ENCODE measurements at regions not wholly inside any gene's neighbourhood (a gene's known extent, or its start where the extent isn't known, plus 50 kb on each side); places are given as distances from the start of the nearest gene placed in this dataset.

DNA sequence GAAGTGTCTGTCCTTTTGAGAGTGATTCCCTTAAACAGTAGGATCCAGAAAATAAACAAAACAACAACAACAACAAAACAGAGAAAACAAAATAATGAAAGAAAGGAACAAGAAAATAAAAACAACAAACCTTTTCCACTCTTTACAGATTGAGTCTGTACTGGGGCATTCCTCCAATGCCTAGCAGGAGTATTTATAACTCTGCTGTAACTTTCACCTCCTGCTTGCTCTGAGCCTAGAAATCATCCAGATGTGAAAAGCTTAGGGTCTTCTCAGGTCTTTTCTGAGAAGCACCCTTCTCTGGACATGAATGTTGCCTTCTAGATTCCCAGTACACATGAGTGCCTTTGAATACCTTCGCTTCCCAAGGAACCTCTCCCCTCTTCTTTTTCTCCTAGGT lies 1239.4 kb downstream of the CNTNAP5 start:
- Mint-ChIP-seq H3K4me3 (no peak overlapping the region), H3K27ac (no peak overlapping the region), H3K27me3 (ENCODE audit: insufficient read depth, low read depth, poor library complexity) (peaks cover 2% of the 10 kb centered on the region), H3K36me3 (ENCODE audit: low read depth) (no peaks in the 10 kb centered on the region), H3K4me1 (peaks cover 16% of the 10 kb centered on the region), H3K9me3 (no peaks in the 10 kb centered on the region)
- Histone ChIP-seq H2AFZ (no peak overlapping the region), H3K4me1 (ENCODE audit: insufficient read depth) (no peaks in the 10 kb centered on the region), H4K20me1 (replicated peaks; ENCODE audit: insufficient read depth) (no peaks in the 10 kb centered on the region), H3K27me3 (ENCODE audit: insufficient read depth) (no peaks in the 10 kb centered on the region), H3F3A (replicated peaks; ENCODE audit: low read depth) (no peaks in the 10 kb centered on the region), H3K4me2 (no peak overlapping the region), H3K79me2 (replicated peaks; ENCODE audit: insufficient read depth) (no peaks in the 10 kb centered on the region), H3K27ac (ENCODE audit: low read depth) (no peak overlapping the region), H3K36me3 (ENCODE audit: insufficient read depth) (no peaks in the 10 kb centered on the region), H3K4me3 (no peak overlapping the region), H3K9me2 (ENCODE audit: insufficient read depth) (no peaks in the 10 kb centered on the region; the same call in 1 of the 2 replicates)
- DNase-seq (ENCODE audit: low spot score) (no peak), ATAC-seq (no peak)
- TF ChIP-seq STAT1 (IDR thresholded peaks at IDR 0.05; ENCODE audit: unreplicated experiment) = no peak
- TF ChIP-seq JUNB (IDR thresholded peaks at IDR 0.05; ENCODE audit: unreplicated experiment) = no peak
- TF ChIP-seq, protein P1, sequence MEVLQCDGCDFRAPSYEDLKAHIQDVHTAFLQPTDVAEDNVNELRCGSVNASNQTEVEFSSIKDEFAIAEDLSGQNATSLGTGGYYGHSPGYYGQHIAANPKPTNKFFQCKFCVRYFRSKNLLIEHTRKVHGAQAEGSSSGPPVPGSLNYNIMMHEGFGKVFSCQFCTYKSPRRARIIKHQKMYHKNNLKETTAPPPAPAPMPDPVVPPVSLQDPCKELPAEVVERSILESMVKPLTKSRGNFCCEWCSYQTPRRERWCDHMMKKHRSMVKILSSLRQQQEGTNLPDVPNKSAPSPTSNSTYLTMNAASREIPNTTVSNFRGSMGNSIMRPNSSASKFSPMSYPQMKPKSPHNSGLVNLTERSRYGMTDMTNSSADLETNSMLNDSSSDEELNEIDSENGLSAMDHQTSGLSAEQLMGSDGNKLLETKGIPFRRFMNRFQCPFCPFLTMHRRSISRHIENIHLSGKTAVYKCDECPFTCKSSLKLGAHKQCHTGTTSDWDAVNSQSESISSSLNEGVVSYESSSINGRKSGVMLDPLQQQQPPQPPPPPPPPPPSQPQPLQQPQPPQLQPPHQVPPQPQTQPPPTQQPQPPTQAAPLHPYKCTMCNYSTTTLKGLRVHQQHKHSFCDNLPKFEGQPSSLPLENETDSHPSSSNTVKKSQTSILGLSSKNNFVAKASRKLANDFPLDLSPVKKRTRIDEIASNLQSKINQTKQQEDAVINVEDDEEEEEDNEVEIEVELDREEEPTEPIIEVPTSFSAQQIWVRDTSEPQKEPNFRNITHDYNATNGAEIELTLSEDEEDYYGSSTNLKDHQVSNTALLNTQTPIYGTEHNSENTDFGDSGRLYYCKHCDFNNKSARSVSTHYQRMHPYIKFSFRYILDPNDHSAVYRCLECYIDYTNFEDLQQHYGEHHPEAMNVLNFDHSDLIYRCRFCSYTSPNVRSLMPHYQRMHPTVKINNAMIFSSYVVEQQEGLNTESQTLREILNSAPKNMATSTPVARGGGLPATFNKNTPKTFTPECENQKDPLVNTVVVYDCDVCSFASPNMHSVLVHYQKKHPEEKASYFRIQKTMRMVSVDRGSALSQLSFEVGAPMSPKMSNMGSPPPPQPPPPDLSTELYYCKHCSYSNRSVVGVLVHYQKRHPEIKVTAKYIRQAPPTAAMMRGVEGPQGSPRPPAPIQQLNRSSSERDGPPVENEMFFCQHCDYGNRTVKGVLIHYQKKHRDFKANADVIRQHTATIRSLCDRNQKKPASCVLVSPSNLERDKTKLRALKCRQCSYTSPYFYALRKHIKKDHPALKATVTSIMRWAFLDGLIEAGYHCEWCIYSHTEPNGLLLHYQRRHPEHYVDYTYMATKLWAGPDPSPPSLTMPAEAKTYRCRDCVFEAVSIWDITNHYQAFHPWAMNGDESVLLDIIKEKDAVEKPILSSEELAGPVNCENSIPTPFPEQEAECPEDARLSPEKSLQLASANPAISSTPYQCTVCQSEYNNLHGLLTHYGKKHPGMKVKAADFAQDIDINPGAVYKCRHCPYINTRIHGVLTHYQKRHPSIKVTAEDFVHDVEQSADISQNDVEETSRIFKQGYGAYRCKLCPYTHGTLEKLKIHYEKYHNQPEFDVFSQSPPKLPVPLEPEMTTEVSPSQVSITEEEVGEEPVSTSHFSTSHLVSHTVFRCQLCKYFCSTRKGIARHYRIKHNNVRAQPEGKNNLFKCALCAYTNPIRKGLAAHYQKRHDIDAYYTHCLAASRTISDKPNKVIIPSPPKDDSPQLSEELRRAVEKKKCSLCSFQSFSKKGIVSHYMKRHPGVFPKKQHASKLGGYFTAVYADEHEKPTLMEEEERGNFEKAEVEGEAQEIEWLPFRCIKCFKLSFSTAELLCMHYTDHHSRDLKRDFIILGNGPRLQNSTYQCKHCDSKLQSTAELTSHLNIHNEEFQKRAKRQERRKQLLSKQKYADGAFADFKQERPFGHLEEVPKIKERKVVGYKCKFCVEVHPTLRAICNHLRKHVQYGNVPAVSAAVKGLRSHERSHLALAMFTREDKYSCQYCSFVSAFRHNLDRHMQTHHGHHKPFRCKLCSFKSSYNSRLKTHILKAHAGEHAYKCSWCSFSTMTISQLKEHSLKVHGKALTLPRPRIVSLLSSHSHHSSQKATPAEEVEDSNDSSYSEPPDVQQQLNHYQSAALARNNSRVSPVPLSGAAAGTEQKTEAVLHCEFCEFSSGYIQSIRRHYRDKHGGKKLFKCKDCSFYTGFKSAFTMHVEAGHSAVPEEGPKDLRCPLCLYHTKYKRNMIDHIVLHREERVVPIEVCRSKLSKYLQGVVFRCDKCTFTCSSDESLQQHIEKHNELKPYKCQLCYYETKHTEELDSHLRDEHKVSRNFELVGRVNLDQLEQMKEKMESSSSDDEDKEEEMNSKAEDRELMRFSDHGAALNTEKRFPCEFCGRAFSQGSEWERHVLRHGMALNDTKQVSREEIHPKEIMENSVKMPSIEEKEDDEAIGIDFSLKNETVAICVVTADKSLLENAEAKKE (CRISPR knock-in tag; IDR thresholded peaks at IDR 0.05) = no peak
- TF ChIP-seq, protein P2, sequence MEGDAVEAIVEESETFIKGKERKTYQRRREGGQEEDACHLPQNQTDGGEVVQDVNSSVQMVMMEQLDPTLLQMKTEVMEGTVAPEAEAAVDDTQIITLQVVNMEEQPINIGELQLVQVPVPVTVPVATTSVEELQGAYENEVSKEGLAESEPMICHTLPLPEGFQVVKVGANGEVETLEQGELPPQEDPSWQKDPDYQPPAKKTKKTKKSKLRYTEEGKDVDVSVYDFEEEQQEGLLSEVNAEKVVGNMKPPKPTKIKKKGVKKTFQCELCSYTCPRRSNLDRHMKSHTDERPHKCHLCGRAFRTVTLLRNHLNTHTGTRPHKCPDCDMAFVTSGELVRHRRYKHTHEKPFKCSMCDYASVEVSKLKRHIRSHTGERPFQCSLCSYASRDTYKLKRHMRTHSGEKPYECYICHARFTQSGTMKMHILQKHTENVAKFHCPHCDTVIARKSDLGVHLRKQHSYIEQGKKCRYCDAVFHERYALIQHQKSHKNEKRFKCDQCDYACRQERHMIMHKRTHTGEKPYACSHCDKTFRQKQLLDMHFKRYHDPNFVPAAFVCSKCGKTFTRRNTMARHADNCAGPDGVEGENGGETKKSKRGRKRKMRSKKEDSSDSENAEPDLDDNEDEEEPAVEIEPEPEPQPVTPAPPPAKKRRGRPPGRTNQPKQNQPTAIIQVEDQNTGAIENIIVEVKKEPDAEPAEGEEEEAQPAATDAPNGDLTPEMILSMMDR (conservative IDR thresholded peaks at IDR 0.05; ENCODE audit: low read depth in 2 of 2) = no peak
- no peak for TF ChIP-seq POLR2AphosphoS5 (IDR thresholded peaks at IDR 0.05; ENCODE audit: low read depth)
- TF ChIP-seq ZNF331 (CRISPR knock-in tag; IDR thresholded peaks at IDR 0.05; ENCODE audit: low read depth) = no peak
- TF ChIP-seq NANOG (IDR thresholded peaks at IDR 0.05; ENCODE audit: borderline replicate concordance) = no peak
